ENCODE measurements at regions not wholly inside any gene's neighbourhood (a gene's known extent, or its start where the extent isn't known, plus 50 kb on each side); places are given as distances from the start of the nearest gene placed in this dataset.

- FAIRE-seq (no peak), ATAC-seq (no peak), DNase-seq (ENCODE audit: low read depth in 1 of 2, low spot score in 1 of 2) (no peak)
- H3K27ac ChIP-seq: no peak overlapping the region
- no peak for TF ChIP-seq SMC3 (IDR thresholded peaks at IDR 0.05)
- no peak for TF ChIP-seq HOXB13 (CRISPR knock-in tag; IDR thresholded peaks at IDR 0.05; ENCODE audit: low read depth)
- no peak for TF ChIP-seq TFCP2L1 (CRISPR knock-in tag; IDR thresholded peaks at IDR 0.05)
- no peak for TF ChIP-seq ZNF302 (CRISPR knock-in tag; IDR thresholded peaks at IDR 0.05)
- TF ChIP-seq CEBPB (IDR thresholded peaks at IDR 0.05): no peak
- TF ChIP-seq, protein P1, sequence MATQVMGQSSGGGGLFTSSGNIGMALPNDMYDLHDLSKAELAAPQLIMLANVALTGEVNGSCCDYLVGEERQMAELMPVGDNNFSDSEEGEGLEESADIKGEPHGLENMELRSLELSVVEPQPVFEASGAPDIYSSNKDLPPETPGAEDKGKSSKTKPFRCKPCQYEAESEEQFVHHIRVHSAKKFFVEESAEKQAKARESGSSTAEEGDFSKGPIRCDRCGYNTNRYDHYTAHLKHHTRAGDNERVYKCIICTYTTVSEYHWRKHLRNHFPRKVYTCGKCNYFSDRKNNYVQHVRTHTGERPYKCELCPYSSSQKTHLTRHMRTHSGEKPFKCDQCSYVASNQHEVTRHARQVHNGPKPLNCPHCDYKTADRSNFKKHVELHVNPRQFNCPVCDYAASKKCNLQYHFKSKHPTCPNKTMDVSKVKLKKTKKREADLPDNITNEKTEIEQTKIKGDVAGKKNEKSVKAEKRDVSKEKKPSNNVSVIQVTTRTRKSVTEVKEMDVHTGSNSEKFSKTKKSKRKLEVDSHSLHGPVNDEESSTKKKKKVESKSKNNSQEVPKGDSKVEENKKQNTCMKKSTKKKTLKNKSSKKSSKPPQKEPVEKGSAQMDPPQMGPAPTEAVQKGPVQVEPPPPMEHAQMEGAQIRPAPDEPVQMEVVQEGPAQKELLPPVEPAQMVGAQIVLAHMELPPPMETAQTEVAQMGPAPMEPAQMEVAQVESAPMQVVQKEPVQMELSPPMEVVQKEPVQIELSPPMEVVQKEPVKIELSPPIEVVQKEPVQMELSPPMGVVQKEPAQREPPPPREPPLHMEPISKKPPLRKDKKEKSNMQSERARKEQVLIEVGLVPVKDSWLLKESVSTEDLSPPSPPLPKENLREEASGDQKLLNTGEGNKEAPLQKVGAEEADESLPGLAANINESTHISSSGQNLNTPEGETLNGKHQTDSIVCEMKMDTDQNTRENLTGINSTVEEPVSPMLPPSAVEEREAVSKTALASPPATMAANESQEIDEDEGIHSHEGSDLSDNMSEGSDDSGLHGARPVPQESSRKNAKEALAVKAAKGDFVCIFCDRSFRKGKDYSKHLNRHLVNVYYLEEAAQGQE (IDR thresholded peaks at IDR 0.05): no peak
- no peak for TF ChIP-seq HDAC2 (IDR thresholded peaks at IDR 0.05)
- TF ChIP-seq, protein P2, sequence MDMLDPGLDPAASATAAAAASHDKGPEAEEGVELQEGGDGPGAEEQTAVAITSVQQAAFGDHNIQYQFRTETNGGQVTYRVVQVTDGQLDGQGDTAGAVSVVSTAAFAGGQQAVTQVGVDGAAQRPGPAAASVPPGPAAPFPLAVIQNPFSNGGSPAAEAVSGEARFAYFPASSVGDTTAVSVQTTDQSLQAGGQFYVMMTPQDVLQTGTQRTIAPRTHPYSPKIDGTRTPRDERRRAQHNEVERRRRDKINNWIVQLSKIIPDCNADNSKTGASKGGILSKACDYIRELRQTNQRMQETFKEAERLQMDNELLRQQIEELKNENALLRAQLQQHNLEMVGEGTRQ (IDR thresholded peaks at IDR 0.05): no peak
- no peak for TF ChIP-seq TP53 (CRISPR knock-in tag; IDR thresholded peaks at IDR 0.05)
- no peak for TF ChIP-seq CBX2 (IDR thresholded peaks at IDR 0.05; ENCODE audit: borderline replicate concordance, low read depth)
- TF ChIP-seq ESRRA (IDR thresholded peaks at IDR 0.05; ENCODE audit: borderline replicate concordance, low read length): no peak
- no peak for TF ChIP-seq MAZ (IDR thresholded peaks at IDR 0.05; ENCODE audit: borderline replicate concordance, low read depth, low read length)
- POLR2A ChIA-PET: no interaction called here
- CTCF ChIA-PET: interaction anchor here (1.2 kb wide), 2 partner anchors 19 to 25 kb away, joined by 3 to 5 read pairs; no protein-coding TSS in a partner anchor
- H3K9me3 ChIP-seq: no peaks in the 10 kb centered on the region
- 27% methylated on average over 2 of the region's 2 CpGs for WGBS (ENCODE audit: missing lambda C conversion rate)
- no peak overlapping the region for H3K4me2 ChIP-seq
- H3K4me3 ChIP-seq: no peak overlapping the region
- H3K4me1 ChIP-seq: no peaks in the 10 kb centered on the region
Observed at GRCh38 chr10:9189448-9189847, 1135.0 kb downstream of the GATA3 start.

DNA sequence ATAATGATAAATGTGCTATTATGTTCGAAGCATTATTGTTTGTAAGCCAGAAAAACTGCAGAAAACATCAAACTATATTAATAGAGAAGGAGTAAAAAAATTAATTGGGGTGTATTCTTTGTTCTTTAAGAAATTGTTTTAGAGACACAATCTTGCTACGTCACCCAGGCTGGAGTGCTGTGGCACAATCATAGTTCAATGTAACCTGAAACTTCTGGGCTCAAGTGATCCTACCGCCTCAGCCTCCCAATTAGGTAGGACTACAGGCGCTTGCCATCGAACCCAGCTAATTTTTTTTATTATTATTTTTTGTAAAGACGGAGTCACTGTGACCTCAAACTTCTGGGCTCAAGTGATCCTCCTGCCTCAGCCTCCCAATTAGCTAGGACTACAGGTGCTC is 1138.6 kb downstream of the GATA3 start:
- no peak for ATAC-seq
- POLR2A ChIA-PET: no interaction called here
- WGBS (ENCODE audit: missing lambda C conversion rate): 45% methylated on average over 6 of the region's 6 CpGs

More for the DNA sequence above, 1138.6 kb downstream of the GATA3 start:
- CTCF ChIA-PET: interaction anchor here (2.6 kb wide), 1 partner anchor 16 kb away, joined by 10 read pairs; no protein-coding TSS in a partner anchor
- H3K27ac ChIP-seq: no peak overlapping the region
- no peak for FAIRE-seq
- H3K4me1 ChIP-seq: no peaks in the 10 kb centered on the region
- TF ChIP-seq KDM1A (IDR thresholded peaks at IDR 0.05; ENCODE audit: low read depth) (no peak), ZSCAN20 (CRISPR knock-in tag; IDR thresholded peaks at IDR 0.05) (no peak), RCOR1 (IDR thresholded peaks at IDR 0.05; ENCODE audit: low read depth, low read length) (no peak), RAD21 (conservative IDR thresholded peaks at IDR 0.05 in 1 of 2, IDR thresholded peaks at IDR 0.05 in 1 of 2) (no peak), HOXB5 (CRISPR knock-in tag; IDR thresholded peaks at IDR 0.05) (no peak), KDM5A (IDR thresholded peaks at IDR 0.05) (no peak), GATA3 (IDR thresholded peaks at IDR 0.05; ENCODE audit: borderline replicate concordance) (no peak), CHD2 (IDR thresholded peaks at IDR 0.05; ENCODE audit: low read length, partially characterized antibody) (no peak), ZC3H11A (IDR thresholded peaks at IDR 0.05) (no peak), EP300 (IDR thresholded peaks at IDR 0.05) (no peak)
- TF ChIP-seq, protein P3, sequence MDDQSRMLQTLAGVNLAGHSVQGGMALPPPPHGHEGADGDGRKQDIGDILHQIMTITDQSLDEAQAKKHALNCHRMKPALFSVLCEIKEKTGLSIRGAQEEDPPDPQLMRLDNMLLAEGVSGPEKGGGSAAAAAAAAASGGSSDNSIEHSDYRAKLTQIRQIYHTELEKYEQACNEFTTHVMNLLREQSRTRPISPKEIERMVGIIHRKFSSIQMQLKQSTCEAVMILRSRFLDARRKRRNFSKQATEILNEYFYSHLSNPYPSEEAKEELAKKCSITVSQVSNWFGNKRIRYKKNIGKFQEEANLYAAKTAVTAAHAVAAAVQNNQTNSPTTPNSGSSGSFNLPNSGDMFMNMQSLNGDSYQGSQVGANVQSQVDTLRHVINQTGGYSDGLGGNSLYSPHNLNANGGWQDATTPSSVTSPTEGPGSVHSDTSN (IDR thresholded peaks at IDR 0.05): no peak
- TF ChIP-seq, protein P2 (IDR thresholded peaks at IDR 0.05): no peak
- TF ChIP-seq, protein P4, sequence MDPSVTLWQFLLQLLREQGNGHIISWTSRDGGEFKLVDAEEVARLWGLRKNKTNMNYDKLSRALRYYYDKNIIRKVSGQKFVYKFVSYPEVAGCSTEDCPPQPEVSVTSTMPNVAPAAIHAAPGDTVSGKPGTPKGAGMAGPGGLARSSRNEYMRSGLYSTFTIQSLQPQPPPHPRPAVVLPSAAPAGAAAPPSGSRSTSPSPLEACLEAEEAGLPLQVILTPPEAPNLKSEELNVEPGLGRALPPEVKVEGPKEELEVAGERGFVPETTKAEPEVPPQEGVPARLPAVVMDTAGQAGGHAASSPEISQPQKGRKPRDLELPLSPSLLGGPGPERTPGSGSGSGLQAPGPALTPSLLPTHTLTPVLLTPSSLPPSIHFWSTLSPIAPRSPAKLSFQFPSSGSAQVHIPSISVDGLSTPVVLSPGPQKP (IDR thresholded peaks at IDR 0.05; ENCODE audit: low read depth, low read length): no peak
- no peak overlapping the region for H3K4me3 ChIP-seq
- no peak for DNase-seq (ENCODE audit: low read depth in 1 of 2, low spot score in 1 of 2)
- H3K9me3 ChIP-seq: no peaks in the 10 kb centered on the region
- no peak overlapping the region for H3K4me2 ChIP-seq
